Osteocyte (in vitro differentiated cells): ENCODE measurements at regions not wholly inside any gene's neighbourhood (a gene's known extent, or its start where the extent isn't known, plus 50 kb on each side); places are given as distances from the start of the nearest gene placed in this dataset.

Experiments
- DNase-seq: peaks from one replicate; pipeline ENCODE4 v3.0.0; 2021; ENCODE audit warnings: mixed read lengths; ENCODE audit not compliant: unreplicated experiment; ENCODE audit errors: extremely low spot score
- H3K27ac Mint-ChIP-seq: one replicate; pipeline ENCODE4 v1.8.0; 2021; ENCODE audit warnings: mild to moderate bottlenecking, mixed read lengths; ENCODE audit not compliant: unreplicated experiment
- H3K27me3 Mint-ChIP-seq: one replicate; pipeline ENCODE4 v1.8.0; 2021; ENCODE audit warnings: mixed read lengths; ENCODE audit not compliant: unreplicated experiment
- H3K36me3 Mint-ChIP-seq: one replicate; pipeline ENCODE4 v1.8.0; 2021; ENCODE audit warnings: mixed read lengths; ENCODE audit not compliant: unreplicated experiment
- H3K4me1 Mint-ChIP-seq: one replicate; pipeline ENCODE4 v1.8.0; 2021; ENCODE audit warnings: mixed read lengths; ENCODE audit not compliant: unreplicated experiment
- H3K4me3 Mint-ChIP-seq: one replicate; pipeline ENCODE4 v1.8.0; 2021; ENCODE audit warnings: mild to moderate bottlenecking, moderate library complexity, mixed read lengths; ENCODE audit not compliant: unreplicated experiment
- H3K9me3 Mint-ChIP-seq: one replicate; pipeline ENCODE4 v1.8.0; 2021; ENCODE audit warnings: mixed read lengths; ENCODE audit not compliant: unreplicated experiment
- CTCF ChIP-seq: fragments of 200-600 bp; sonication (generic); IDR thresholded peaks from 2 replicates; pipeline ENCODE4 v1.5.0; 2021; ENCODE audit warnings: antibody characterized with exemption, mild to moderate bottlenecking, moderate library complexity

DNA sequence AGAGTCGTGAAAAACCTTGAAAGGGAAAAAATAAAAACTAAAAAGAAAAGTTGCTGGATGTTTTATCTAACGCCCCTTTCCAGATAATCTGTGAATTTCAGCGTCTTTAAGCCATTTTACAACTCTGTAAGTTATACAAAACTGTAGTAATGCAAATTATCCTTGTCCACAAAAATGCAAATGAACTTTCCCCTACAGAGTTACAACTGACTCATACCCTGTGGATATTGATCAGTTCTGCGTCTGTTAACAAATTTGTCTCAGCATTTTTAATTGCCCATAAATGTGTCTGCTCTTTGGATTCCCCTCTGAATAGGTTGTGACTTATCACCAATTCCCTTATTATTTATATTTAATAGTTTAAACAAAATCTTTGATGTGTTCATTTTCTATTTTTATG lies 105.9 kb upstream of the PRLR start:
- Mint-ChIP-seq H3K36me3 (no peaks in the 10 kb centered on the region), H3K4me3 (no peak overlapping the region), H3K9me3 (no peaks in the 10 kb centered on the region), H3K4me1 (no peaks in the 10 kb centered on the region), H3K27me3 (no peaks in the 10 kb centered on the region), H3K27ac (no peak overlapping the region)
- no peak for TF ChIP-seq CTCF
- no peak for DNase-seq

- no peak for TF ChIP-seq CTCF
- H3K4me1 Mint-ChIP-seq: no peaks in the 10 kb centered on the region
- no peaks in the 10 kb centered on the region for H3K27me3 Mint-ChIP-seq
- DNase-seq: no peak
- H3K27ac Mint-ChIP-seq: no peak overlapping the region
- H3K9me3 Mint-ChIP-seq: no peaks in the 10 kb centered on the region
- no peaks in the 10 kb centered on the region for H3K36me3 Mint-ChIP-seq
- no peak overlapping the region for H3K4me3 Mint-ChIP-seq
Measured at GRCh38 chr5:35335752-35336151, 105.5 kb upstream of the PRLR start.

DNA sequence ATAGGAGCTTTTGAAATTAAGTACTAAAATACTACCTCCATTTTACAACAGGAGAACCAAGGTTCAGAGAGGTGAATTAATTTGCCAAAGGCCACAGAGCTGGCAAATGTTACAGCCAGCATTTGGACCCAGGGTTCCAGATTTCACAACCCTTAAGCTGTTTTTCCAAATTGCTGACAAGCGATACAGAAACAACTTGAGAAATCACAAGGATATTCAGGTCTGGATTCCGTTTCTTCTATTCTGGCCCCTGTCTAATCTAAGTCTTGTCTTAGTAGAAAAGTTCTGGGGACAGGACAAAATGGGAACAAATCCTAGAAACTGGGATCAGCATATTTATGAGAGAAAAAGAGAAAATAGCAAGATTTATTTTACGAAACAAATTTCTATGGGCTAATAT lies 103.1 kb upstream of the PRLR start:
- no peaks in the 10 kb centered on the region for H3K9me3 Mint-ChIP-seq
- H3K4me1 Mint-ChIP-seq: no peaks in the 10 kb centered on the region
- no peaks in the 10 kb centered on the region for H3K36me3 Mint-ChIP-seq
- TF ChIP-seq CTCF: no peak
- DNase-seq: no peak
- H3K27ac Mint-ChIP-seq: no peak overlapping the region
- no peak overlapping the region for H3K4me3 Mint-ChIP-seq
- no peaks in the 10 kb centered on the region for H3K27me3 Mint-ChIP-seq

DNA sequence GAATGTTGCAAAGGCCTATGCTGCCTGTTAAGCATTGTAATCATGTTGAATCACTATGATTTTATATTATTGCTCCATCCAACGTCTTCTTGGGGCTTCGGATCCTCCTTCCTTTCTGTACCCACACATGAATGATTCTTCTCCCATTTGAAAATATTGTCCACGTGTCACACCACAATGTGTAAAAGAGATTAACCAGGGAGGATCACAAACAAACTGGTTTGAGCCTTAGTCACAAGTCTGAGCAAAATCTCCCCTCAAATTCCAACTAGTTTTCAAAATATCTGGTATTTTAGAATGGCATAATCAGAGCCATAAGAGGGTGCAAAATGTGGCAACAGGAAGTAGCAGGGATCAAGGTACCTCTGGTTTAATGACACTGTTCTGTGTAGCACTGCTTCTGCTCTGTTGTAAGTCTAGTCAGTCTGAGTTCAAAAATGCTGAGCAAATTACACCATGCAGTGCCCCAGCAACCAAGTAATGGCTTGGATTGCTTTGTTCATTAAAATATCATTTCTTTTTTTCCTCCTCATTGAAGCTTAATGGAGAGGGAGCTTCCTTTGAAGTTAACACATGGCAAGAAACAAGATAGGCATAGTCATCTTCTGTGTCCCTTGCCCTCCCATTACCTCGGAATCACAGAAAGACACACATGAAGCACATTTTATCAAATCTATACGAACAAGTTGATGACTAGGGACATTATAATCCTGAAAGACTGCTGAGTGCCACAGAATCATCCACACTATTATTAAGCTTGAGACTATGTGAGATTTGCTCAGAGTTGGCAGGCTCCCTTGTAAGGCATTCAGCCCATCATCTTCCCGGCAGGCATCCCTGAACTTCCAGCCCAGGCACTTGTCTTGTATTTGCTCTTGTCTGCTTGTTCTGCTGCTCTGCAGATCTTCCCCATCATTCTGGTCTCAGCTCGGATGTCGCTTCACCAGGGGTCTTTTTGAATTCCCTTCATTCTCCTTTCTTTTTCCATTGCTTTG lies 102.0 kb upstream of the PRLR start:
- no peak overlapping the region for H3K27ac Mint-ChIP-seq
- H3K9me3 Mint-ChIP-seq: peaks cover 1% of the 10 kb centered on the region
- H3K36me3 Mint-ChIP-seq: no peaks in the 10 kb centered on the region
- H3K27me3 Mint-ChIP-seq: no peaks in the 10 kb centered on the region
- no peaks in the 10 kb centered on the region for H3K4me1 Mint-ChIP-seq
- TF ChIP-seq CTCF: no peak
- no peak overlapping the region for H3K4me3 Mint-ChIP-seq
- no peak for DNase-seq

DNA sequence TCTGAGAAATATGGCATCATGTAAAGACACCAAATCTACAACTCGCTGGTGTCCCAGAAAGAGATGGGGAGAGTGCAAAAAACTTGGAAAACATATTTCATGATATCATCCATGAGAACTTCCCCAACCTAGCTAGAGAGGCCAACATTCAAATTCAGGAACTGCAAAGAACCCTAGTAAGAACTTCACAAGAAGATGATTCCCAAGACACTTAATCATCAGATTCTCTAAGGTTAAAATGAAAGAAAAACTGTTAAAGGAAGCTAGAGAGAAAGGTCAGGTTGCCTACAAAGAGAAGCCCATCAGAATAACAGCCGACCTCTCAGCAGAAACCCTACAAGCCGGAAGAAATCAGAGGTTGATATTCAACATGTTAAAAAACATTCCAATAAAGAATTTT lies 95.5 kb upstream of the PRLR start:
- Mint-ChIP-seq H3K27me3 (no peaks in the 10 kb centered on the region), H3K27ac (no peak overlapping the region), H3K4me3 (no peak overlapping the region), H3K36me3 (no peaks in the 10 kb centered on the region), H3K9me3 (peaks cover 5% of the 10 kb centered on the region), H3K4me1 (no peaks in the 10 kb centered on the region)
- DNase-seq: no peak
- TF ChIP-seq CTCF: no peak
